ENCODE measurements at regions not wholly inside any gene's neighbourhood (a gene's known extent, or its start where the extent isn't known, plus 50 kb on each side); places are given as distances from the start of the nearest gene placed in this dataset.

DNA sequence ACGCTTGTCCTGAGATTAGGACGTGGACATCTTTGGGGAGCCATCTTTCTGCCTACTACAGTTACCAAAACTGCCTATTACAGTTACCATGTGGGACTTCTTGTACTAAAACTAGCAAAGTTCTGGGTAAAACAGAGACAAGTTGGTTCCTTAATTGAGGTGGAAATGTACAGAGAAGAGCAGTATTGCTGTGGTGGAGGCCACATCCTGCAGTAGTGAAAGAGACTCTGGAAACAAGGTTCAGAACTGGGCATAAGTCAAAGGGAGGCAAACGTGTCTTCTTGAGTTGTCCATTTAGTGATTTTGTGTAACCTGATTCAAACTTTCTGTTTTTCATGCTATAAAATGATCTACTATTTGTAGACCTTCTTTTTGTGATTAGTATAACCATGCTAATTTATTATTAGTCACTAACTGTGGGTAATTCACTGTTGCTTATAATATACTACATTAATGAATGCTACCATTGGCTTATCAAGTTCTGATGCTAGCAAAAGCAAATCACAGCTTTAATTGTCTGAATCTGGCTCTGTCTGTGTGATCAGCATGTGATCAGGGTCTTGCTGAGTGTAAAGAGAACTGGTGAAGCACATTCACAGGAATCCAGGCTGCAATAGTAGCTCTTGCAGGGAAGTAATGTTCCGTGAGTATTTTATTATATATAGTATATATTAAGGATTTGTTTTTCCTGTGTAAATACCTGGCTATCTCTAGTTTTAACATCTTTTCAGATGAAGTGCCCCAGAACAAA is 207.9 kb upstream of the GAP43 start:
- DNase-seq (ENCODE audit: low spot score) = no peak
- no peaks in the 10 kb centered on the region for H3K9me3 ChIP-seq (ENCODE audit: low read depth, low read length, poor library complexity, severe bottlenecking)
- intact Hi-C loops (cut with micrococcal nuclease; ENCODE audit: unreplicated experiment) = no loop called here
- H3K4me3 ChIP-seq (ENCODE audit: low read depth, low read length, poor library complexity, severe bottlenecking) = no peak overlapping the region
- CTCF ChIA-PET = no interaction called here
- H3K27me3 ChIP-seq (replicated peaks; ENCODE audit: insufficient read depth, low read depth, low read length, poor library complexity) = no peaks in the 10 kb centered on the region
- BruUV-seq (replicated peaks) = no TSS peak
- H3K27ac ChIP-seq (ENCODE audit: low read depth, low read length, poor library complexity, severe bottlenecking) = no peak overlapping the region
- TF ChIP-seq, protein P1, sequence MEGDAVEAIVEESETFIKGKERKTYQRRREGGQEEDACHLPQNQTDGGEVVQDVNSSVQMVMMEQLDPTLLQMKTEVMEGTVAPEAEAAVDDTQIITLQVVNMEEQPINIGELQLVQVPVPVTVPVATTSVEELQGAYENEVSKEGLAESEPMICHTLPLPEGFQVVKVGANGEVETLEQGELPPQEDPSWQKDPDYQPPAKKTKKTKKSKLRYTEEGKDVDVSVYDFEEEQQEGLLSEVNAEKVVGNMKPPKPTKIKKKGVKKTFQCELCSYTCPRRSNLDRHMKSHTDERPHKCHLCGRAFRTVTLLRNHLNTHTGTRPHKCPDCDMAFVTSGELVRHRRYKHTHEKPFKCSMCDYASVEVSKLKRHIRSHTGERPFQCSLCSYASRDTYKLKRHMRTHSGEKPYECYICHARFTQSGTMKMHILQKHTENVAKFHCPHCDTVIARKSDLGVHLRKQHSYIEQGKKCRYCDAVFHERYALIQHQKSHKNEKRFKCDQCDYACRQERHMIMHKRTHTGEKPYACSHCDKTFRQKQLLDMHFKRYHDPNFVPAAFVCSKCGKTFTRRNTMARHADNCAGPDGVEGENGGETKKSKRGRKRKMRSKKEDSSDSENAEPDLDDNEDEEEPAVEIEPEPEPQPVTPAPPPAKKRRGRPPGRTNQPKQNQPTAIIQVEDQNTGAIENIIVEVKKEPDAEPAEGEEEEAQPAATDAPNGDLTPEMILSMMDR (conservative IDR thresholded peaks at IDR 0.05; ENCODE audit: low read depth, low read length) = no peak
- TF ChIP-seq EZH2 (IDR thresholded peaks at IDR 0.05; ENCODE audit: borderline replicate concordance, low read depth, low read length, poor library complexity, severe bottlenecking) = no peak
- H3K36me3 ChIP-seq (ENCODE audit: insufficient read depth, low read length, poor library complexity, severe bottlenecking) = no peaks in the 10 kb centered on the region
- POLR2A ChIA-PET (ENCODE audit: low non-redundant PET) = no interaction called here
- H3K4me1 ChIP-seq (ENCODE audit: insufficient read depth, low read length, poor library complexity, severe bottlenecking) = no peaks in the 10 kb centered on the region

GRCh38 chr3:115418583-115418982 is 204.7 kb upstream of the GAP43 start:
- Histone ChIP-seq H3K27ac (ENCODE audit: low read depth, low read length, poor library complexity, severe bottlenecking) (no peak overlapping the region), H3K4me1 (ENCODE audit: insufficient read depth, low read length, poor library complexity, severe bottlenecking) (no peaks in the 10 kb centered on the region), H3K9me3 (ENCODE audit: low read depth, low read length, poor library complexity, severe bottlenecking) (no peaks in the 10 kb centered on the region), H3K27me3 (replicated peaks; ENCODE audit: insufficient read depth, low read depth, low read length, poor library complexity) (no peaks in the 10 kb centered on the region), H3K36me3 (ENCODE audit: insufficient read depth, low read length, poor library complexity, severe bottlenecking) (no peaks in the 10 kb centered on the region), H3K4me3 (ENCODE audit: low read depth, low read length, poor library complexity, severe bottlenecking) (no peak overlapping the region)
- no TSS peak for BruUV-seq (replicated peaks)
- intact Hi-C loops (cut with micrococcal nuclease; ENCODE audit: unreplicated experiment) = no loop called here
- TF ChIP-seq, protein P1 (conservative IDR thresholded peaks at IDR 0.05; ENCODE audit: low read depth, low read length) = no peak
- no peak for TF ChIP-seq EZH2 (IDR thresholded peaks at IDR 0.05; ENCODE audit: borderline replicate concordance, low read depth, low read length, poor library complexity, severe bottlenecking)
- no peak for DNase-seq (ENCODE audit: low spot score)
- ChIA-PET CTCF (no interaction called here), POLR2A (ENCODE audit: low non-redundant PET) (no interaction called here)

- ChIA-PET CTCF (no interaction called here), POLR2A (ENCODE audit: low non-redundant PET) (no interaction called here)
- no peak for TF ChIP-seq EZH2 (IDR thresholded peaks at IDR 0.05; ENCODE audit: borderline replicate concordance, low read depth, low read length, poor library complexity, severe bottlenecking)
- TF ChIP-seq, protein P1 (conservative IDR thresholded peaks at IDR 0.05; ENCODE audit: low read depth, low read length) = no peak
- no peak for DNase-seq (ENCODE audit: low spot score)
- BruUV-seq (replicated peaks) = no TSS peak
- H3K4me3 ChIP-seq (ENCODE audit: low read depth, low read length, poor library complexity, severe bottlenecking) = no peak overlapping the region
- intact Hi-C loops (cut with micrococcal nuclease; ENCODE audit: unreplicated experiment) = no loop called here
- no peaks in the 10 kb centered on the region for H3K9me3 ChIP-seq (ENCODE audit: low read depth, low read length, poor library complexity, severe bottlenecking)
- H3K27me3 ChIP-seq (replicated peaks; ENCODE audit: insufficient read depth, low read depth, low read length, poor library complexity) = no peaks in the 10 kb centered on the region
- H3K27ac ChIP-seq (ENCODE audit: low read depth, low read length, poor library complexity, severe bottlenecking) = no peak overlapping the region
- H3K36me3 ChIP-seq (ENCODE audit: insufficient read depth, low read length, poor library complexity, severe bottlenecking) = no peaks in the 10 kb centered on the region
- H3K4me1 ChIP-seq (ENCODE audit: insufficient read depth, low read length, poor library complexity, severe bottlenecking) = no peaks in the 10 kb centered on the region
Measured at GRCh38 chr3:115420086-115420485, 203.2 kb upstream of the GAP43 start.

All from A673 (cell line).